ENCODE measurements at regions not wholly inside any gene's neighbourhood (a gene's known extent, or its start where the extent isn't known, plus 50 kb on each side); places are given as distances from the start of the nearest gene placed in this dataset.
A peak's percentile ranks its signal among the peaks of the same experiment; 100 is the strongest.
"Not testable (repeated sequence)": the region's sequence is repeated elsewhere in the genome, so short reads cannot be mapped to it uniquely, and the experiment has no call there.

GRCh38 chr1:101550581-101550980 is 313.8 kb downstream of the S1PR1 start:
- no peak for DNase-seq (ENCODE audit: low read depth in 2 of 2)

- DNase-seq (ENCODE audit: low read depth in 2 of 2) = no peak
These were observed 330.2 kb downstream of the S1PR1 start for GRCh38 chr1:101566883-101567538.

- DNase-seq (ENCODE audit: low read depth in 2 of 2) = peak; percentile 1
These were observed 330.9 kb downstream of the S1PR1 start for GRCh38 chr1:101567582-101568189.

GRCh38 chr1:101587741-101588140 is 350.9 kb downstream of the S1PR1 start:
- peak in 1 of 2 experiments; percentile 1 for DNase-seq (ENCODE audit: low read depth in 2 of 2)

GRCh38 chr1:101588677-101589076 is 351.9 kb downstream of the S1PR1 start:
- DNase-seq (ENCODE audit: low read depth in 2 of 2) = no peak

- DNase-seq (ENCODE audit: low read depth in 2 of 2) = no peak
These were observed 356.0 kb downstream of the S1PR1 start for GRCh38 chr1:101592845-101593244.

GRCh38 chr1:101595881-101596374 is 359.1 kb downstream of the S1PR1 start:
- DNase-seq (ENCODE audit: low read depth in 2 of 2) = no peak

- not testable (repeated sequence) for DNase-seq (ENCODE audit: low read depth in 2 of 2)
These were observed 363.8 kb downstream of the S1PR1 start for GRCh38 chr1:101600615-101601014.

- no peak for DNase-seq (ENCODE audit: low read depth in 2 of 2)
These were observed 366.9 kb downstream of the S1PR1 start for GRCh38 chr1:101603726-101604125.

- DNase-seq (ENCODE audit: low read depth in 2 of 2) = no peak
These were observed 369.1 kb downstream of the S1PR1 start for GRCh38 chr1:101605878-101606277.

GRCh38 chr1:101613546-101613945 is 376.7 kb downstream of the S1PR1 start:
- DNase-seq (ENCODE audit: low read depth in 2 of 2) = no peak

GRCh38 chr1:101618900-101619299 is 377.8 kb downstream of the OLFM3 start:
- DNase-seq (ENCODE audit: low read depth in 2 of 2) = no peak

- no peak for DNase-seq (ENCODE audit: low read depth in 2 of 2)
These were observed 364.0 kb downstream of the OLFM3 start for GRCh38 chr1:101632548-101633272.

GRCh38 chr1:101645810-101646209 is 350.9 kb downstream of the OLFM3 start:
- DNase-seq (ENCODE audit: low read depth in 2 of 2) = no peak

GRCh38 chr1:101652484-101652883 is 344.2 kb downstream of the OLFM3 start:
- DNase-seq (ENCODE audit: low read depth in 2 of 2) = no peak

GRCh38 chr1:101653482-101653946 is 343.2 kb downstream of the OLFM3 start:
- no peak for DNase-seq (ENCODE audit: low read depth in 2 of 2)

- no peak for DNase-seq (ENCODE audit: low read depth in 2 of 2)
These were observed 332.0 kb downstream of the OLFM3 start for GRCh38 chr1:101664726-101665125.

- no peak for DNase-seq (ENCODE audit: low read depth in 2 of 2)
These were observed 329.0 kb downstream of the OLFM3 start for GRCh38 chr1:101667761-101668160.

- DNase-seq (ENCODE audit: low read depth in 2 of 2) = no peak
These were observed 313.6 kb downstream of the OLFM3 start for GRCh38 chr1:101683136-101683535.

- DNase-seq (ENCODE audit: low read depth in 2 of 2) = no peak
These were observed 313.2 kb downstream of the OLFM3 start for GRCh38 chr1:101683561-101683960.

GRCh38 chr1:101697072-101697471 is 299.7 kb downstream of the OLFM3 start:
- DNase-seq (ENCODE audit: low read depth in 2 of 2) = no peak

GRCh38 chr1:101698681-101699080 is 298.0 kb downstream of the OLFM3 start:
- no peak for DNase-seq (ENCODE audit: low read depth in 2 of 2)

- no peak for DNase-seq (ENCODE audit: low read depth in 2 of 2)
These were observed 291.8 kb downstream of the OLFM3 start for GRCh38 chr1:101704895-101705294.

Measured in fibroblast of skin of left biceps (primary cell).